ENCODE measurements at regions not wholly inside any gene's neighbourhood (a gene's known extent, or its start where the extent isn't known, plus 50 kb on each side); places are given as distances from the start of the nearest gene placed in this dataset.

DNA sequence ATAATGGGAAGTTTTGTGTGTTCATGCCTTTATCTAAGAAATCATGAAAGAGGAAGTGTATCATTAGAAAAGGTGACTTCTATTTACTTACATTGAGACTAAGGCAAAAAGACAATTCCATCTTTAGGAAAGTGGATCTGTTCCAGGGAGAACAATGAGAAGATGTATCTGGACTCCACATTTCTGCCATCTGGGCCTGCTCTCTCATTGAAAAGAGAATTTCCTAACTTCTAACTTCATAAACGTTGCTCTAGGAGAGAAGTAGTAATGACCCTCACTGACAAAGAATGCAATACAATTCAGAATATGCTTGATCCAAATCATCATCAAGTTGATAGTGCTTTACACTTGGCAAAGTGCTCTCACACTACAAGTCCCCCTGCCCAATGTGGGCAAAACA, 294.2 kb downstream of the OGFRL1 start:
- Histone ChIP-seq H3K27me3 (no peaks in the 10 kb centered on the region), H3K36me3 (no peaks in the 10 kb centered on the region), H3K27ac (no peak overlapping the region), H3K4me3 (no peak overlapping the region), H3K4me1 (no peaks in the 10 kb centered on the region), H3K9me3 (no peaks in the 10 kb centered on the region)
- WGBS, 2 donors: 23 to 42% methylated on average over 1 of the region's 1 CpG
- no peak for TF ChIP-seq CTCF (IDR thresholded peaks at IDR 0.05)
- TF ChIP-seq POLR2A (IDR thresholded peaks at IDR 0.05): no peak
- no peak for DNase-seq
- intact Hi-C loops (cut with DNase I): no loop called here

DNA sequence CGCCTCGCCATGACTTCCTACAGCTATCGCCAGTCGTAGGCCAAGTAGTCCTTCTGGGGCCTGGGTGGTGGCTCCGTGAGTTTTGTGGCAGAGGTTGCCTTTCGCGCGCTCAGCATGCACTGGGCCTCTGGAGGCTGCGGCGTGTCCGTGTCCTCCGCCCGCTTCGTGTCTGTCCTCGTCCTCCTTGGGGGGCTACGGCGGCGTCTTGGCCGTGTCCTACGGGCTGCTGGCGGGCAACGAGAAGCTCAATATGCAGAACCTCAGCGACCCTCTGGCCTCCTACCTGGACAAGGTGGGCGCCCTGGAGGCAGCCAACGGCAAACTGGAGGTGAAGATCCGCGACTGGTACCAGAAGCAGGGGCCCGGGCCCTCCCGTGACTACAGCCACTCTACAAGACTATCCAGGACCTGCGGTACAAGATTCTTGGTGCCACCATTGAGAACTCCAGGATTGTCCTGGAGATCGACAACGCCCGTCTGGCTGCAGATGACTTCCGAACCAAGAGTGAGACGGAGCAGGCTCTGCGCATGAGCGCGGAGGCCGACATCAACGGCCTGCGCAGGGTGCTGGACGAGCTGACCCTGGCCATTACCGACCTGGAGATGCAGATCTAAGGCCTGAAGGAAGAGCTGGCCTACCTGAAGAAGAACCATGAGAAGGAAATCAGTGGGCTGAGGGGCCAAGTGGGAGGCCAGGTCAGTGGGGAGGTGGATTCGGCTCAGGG, 296.3 kb downstream of the OGFRL1 start:
- Histone ChIP-seq H3K4me3 (no peak overlapping the region), H3K4me1 (no peaks in the 10 kb centered on the region), H3K27me3 (no peaks in the 10 kb centered on the region), H3K27ac (no peak overlapping the region), H3K9me3 (no peaks in the 10 kb centered on the region), H3K36me3 (no peaks in the 10 kb centered on the region)
- 97% methylated on average over 29 to 32 of the region's 44 CpGs for WGBS, 2 donors
- intact Hi-C loops (cut with DNase I): no loop called here
- TF ChIP-seq POLR2A (IDR thresholded peaks at IDR 0.05) (no peak), CTCF (IDR thresholded peaks at IDR 0.05) (no peak)
- DNase-seq: no peak

DNA sequence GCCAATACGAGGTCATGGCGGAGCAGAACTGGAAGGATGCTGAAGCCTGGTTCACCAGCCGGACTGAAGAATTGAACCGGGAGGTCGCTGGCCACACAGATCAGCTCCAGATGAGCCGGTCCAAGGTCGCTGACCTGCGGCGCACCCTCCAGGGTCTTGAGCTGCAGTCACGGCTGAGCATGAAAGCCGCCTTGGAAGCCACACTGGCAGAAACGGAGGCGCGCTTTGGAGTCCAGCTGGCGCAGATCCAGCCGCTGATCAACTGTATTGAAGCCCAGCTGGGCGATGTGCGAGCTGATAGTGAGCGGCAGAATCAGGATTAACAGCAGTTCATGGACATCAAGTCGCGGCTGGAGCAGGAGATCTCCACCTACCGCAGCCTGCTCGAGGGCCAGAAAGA, 296.9 kb downstream of the OGFRL1 start:
- intact Hi-C loops (cut with DNase I): no loop called here
- no peak for DNase-seq
- H3K36me3 ChIP-seq: no peaks in the 10 kb centered on the region
- H3K27ac ChIP-seq: no peak overlapping the region
- TF ChIP-seq CTCF (IDR thresholded peaks at IDR 0.05) (no peak), POLR2A (IDR thresholded peaks at IDR 0.05) (no peak)
- no peaks in the 10 kb centered on the region for H3K27me3 ChIP-seq
- no peaks in the 10 kb centered on the region for H3K4me1 ChIP-seq
- WGBS, 2 donors: 86 to 92% methylated on average over 11 to 17 of the region's 23 CpGs
- H3K4me3 ChIP-seq: no peak overlapping the region
- H3K9me3 ChIP-seq: no peaks in the 10 kb centered on the region

- Histone ChIP-seq H3K4me3 (no peak overlapping the region), H3K4me1 (no peaks in the 10 kb centered on the region), H3K27me3 (no peaks in the 10 kb centered on the region), H3K36me3 (no peaks in the 10 kb centered on the region), H3K9me3 (no peaks in the 10 kb centered on the region), H3K27ac (no peak overlapping the region)
- intact Hi-C loops (cut with DNase I): no loop called here
- WGBS, 2 donors: 45 to 76% methylated on average over 11 to 20 of the region's 28 CpGs
- TF ChIP-seq POLR2A (IDR thresholded peaks at IDR 0.05) (no peak), CTCF (IDR thresholded peaks at IDR 0.05) (no peak)
- no peak for DNase-seq
These were observed 297.9 kb upstream of the RIMS1 start for GRCh38 chr6:71588490-71588889.

GRCh38 chr6:71589254-71589653, 297.1 kb upstream of the RIMS1 start:
- H3K36me3 ChIP-seq: no peaks in the 10 kb centered on the region
- DNase-seq: no peak
- intact Hi-C loops (cut with DNase I): no loop called here
- no peaks in the 10 kb centered on the region for H3K9me3 ChIP-seq
- no peak overlapping the region for H3K27ac ChIP-seq
- TF ChIP-seq CTCF (IDR thresholded peaks at IDR 0.05) (no peak), POLR2A (IDR thresholded peaks at IDR 0.05) (no peak)
- no peaks in the 10 kb centered on the region for H3K4me1 ChIP-seq
- H3K4me3 ChIP-seq: no peak overlapping the region
- WGBS, 2 donors: 73 to 80% methylated on average over 5 of the region's 5 CpGs
- H3K27me3 ChIP-seq: no peaks in the 10 kb centered on the region

Data from esophagus squamous epithelium (tissue), 5 donors.